ENCODE measurements at regions not wholly inside any gene's neighbourhood (a gene's known extent, or its start where the extent isn't known, plus 50 kb on each side); places are given as distances from the start of the nearest gene placed in this dataset.

DNA sequence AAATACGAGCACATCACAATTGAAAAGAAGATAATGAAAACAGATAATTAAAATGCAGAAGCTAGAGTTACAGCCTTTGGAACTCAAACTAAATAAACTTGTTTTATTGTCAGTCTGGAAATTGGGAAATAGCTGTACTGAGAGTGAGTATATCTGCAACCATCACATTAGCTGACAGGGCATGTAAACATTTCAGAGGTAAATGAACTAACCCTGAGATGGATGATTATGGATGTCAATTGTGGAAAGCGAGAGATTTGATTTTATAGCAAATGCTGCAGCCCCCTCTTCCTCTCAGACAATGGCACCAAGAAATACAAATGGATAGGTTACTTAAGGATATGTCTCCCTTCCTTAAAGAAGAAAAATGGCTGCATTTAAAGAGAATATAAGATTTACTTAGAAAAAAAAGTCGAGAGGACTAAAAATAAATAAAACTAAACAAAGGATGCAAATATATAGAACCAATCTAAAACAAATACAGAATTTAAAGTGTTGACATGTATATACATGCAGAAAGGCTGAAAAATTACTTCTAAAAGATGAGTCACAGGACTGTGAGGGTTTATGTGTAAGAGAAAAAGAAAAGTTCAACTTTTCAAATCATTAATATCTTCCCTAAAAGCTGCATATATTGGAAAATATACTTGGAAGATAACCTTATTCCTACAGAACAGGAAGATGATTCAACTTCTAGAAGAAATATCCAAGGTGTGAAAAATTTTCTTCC is 120.3 kb upstream of the FLRT2 start:
- no peak overlapping the region for H2AFZ ChIP-seq
- no peaks in the 10 kb centered on the region for H3K36me3 ChIP-seq (ENCODE audit: control insufficient read depth, insufficient read depth, low read length)
- no peak overlapping the region for H3K9ac ChIP-seq
- TF ChIP-seq, protein P1, sequence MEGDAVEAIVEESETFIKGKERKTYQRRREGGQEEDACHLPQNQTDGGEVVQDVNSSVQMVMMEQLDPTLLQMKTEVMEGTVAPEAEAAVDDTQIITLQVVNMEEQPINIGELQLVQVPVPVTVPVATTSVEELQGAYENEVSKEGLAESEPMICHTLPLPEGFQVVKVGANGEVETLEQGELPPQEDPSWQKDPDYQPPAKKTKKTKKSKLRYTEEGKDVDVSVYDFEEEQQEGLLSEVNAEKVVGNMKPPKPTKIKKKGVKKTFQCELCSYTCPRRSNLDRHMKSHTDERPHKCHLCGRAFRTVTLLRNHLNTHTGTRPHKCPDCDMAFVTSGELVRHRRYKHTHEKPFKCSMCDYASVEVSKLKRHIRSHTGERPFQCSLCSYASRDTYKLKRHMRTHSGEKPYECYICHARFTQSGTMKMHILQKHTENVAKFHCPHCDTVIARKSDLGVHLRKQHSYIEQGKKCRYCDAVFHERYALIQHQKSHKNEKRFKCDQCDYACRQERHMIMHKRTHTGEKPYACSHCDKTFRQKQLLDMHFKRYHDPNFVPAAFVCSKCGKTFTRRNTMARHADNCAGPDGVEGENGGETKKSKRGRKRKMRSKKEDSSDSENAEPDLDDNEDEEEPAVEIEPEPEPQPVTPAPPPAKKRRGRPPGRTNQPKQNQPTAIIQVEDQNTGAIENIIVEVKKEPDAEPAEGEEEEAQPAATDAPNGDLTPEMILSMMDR (IDR thresholded peaks at IDR 0.05), result no peak
- no peak overlapping the region for H3K4me2 ChIP-seq (ENCODE audit: low read length)
- no peaks in the 10 kb centered on the region for H3K9me3 ChIP-seq (ENCODE audit: control insufficient read depth, low read length)
- H3K27me3 ChIP-seq (ENCODE audit: control insufficient read depth, insufficient read depth, low read length), result no peaks in the 10 kb centered on the region
- H3K79me2 ChIP-seq, result no peaks in the 10 kb centered on the region
- no peak overlapping the region for H3K27ac ChIP-seq
- no peak overlapping the region for H3K4me3 ChIP-seq (ENCODE audit: low read depth, low read length)
- no peaks in the 10 kb centered on the region for H3K4me1 ChIP-seq

GRCh38 chr14:85412756-85413155 is 117.2 kb upstream of the FLRT2 start:
- TF ChIP-seq, protein P1 (IDR thresholded peaks at IDR 0.05), result no peak

DNA sequence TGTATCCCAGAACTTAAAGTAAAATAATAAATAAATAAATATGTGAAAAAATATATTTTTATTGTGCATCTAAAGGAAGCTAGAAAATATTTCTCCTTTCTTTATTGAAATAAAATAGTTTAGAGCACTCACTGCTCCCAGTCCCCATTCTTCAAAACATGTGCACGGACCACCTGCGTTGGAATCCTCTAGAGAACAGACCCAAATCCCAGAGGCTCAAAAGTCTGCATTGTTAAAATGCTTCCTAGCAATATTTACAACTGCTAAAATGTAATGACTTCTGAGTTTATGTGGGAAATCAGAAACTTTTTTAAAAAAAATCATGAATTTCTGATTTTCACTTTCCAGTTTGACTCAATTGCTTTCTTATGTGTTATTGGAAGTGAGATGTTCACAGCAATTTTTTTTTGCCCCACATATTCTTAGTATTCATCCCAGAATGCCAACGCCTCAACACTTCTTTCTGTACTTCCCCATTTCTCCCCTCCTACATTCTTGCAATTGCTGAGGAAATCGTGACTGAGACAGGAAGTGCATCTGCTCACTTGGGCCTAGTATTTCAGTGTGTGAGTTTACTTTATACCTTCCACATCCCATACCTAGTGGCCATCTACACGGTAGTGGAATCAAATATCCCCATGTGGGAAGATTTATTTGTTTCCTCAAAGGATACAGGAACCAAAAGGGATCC is 116.0 kb upstream of the FLRT2 start:
- Histone ChIP-seq H3K4me3 (ENCODE audit: low read depth, low read length) (no peak overlapping the region), H3K27ac (no peak overlapping the region), H3K79me2 (no peaks in the 10 kb centered on the region), H3K9me3 (ENCODE audit: control insufficient read depth, low read length) (no peaks in the 10 kb centered on the region), H3K4me1 (no peaks in the 10 kb centered on the region), H3K4me2 (ENCODE audit: low read length) (no peak overlapping the region), H3K36me3 (ENCODE audit: control insufficient read depth, insufficient read depth, low read length) (no peaks in the 10 kb centered on the region), H2AFZ (no peak overlapping the region), H3K27me3 (ENCODE audit: control insufficient read depth, insufficient read depth, low read length) (no peaks in the 10 kb centered on the region), H3K9ac (no peak overlapping the region)
- TF ChIP-seq, protein P1 (IDR thresholded peaks at IDR 0.05), result no peak

More at GRCh38 chr14:85412756-85413155, 117.2 kb upstream of the FLRT2 start:
- Histone ChIP-seq H3K4me2 (ENCODE audit: low read length) (no peak overlapping the region), H2AFZ (no peak overlapping the region), H3K79me2 (no peaks in the 10 kb centered on the region), H3K9ac (no peak overlapping the region), H3K4me1 (no peaks in the 10 kb centered on the region), H3K4me3 (ENCODE audit: low read depth, low read length) (no peak overlapping the region), H3K9me3 (ENCODE audit: control insufficient read depth, low read length) (no peaks in the 10 kb centered on the region), H3K27me3 (ENCODE audit: control insufficient read depth, insufficient read depth, low read length) (no peaks in the 10 kb centered on the region), H3K27ac (no peak overlapping the region), H3K36me3 (ENCODE audit: control insufficient read depth, insufficient read depth, low read length) (no peaks in the 10 kb centered on the region)

- TF ChIP-seq, protein P1 (IDR thresholded peaks at IDR 0.05), result no peak
- no peak overlapping the region for H3K9ac ChIP-seq
- no peaks in the 10 kb centered on the region for H3K9me3 ChIP-seq (ENCODE audit: control insufficient read depth, low read length)
- no peak overlapping the region for H3K4me2 ChIP-seq (ENCODE audit: low read length)
- no peaks in the 10 kb centered on the region for H3K27me3 ChIP-seq (ENCODE audit: control insufficient read depth, insufficient read depth, low read length)
- H3K36me3 ChIP-seq (ENCODE audit: control insufficient read depth, insufficient read depth, low read length), result no peaks in the 10 kb centered on the region
- no peak overlapping the region for H2AFZ ChIP-seq
- no peaks in the 10 kb centered on the region for H3K4me1 ChIP-seq
- H3K79me2 ChIP-seq, result no peaks in the 10 kb centered on the region
- no peak overlapping the region for H3K4me3 ChIP-seq (ENCODE audit: low read depth, low read length)
- no peak overlapping the region for H3K27ac ChIP-seq
Observed at GRCh38 chr14:85415015-85415712, 114.8 kb upstream of the FLRT2 start.
